ENCODE measurements at regions not wholly inside any gene's neighbourhood (a gene's known extent, or its start where the extent isn't known, plus 50 kb on each side); places are given as distances from the start of the nearest gene placed in this dataset.

GRCh38 chr2:34280606-34281005 is 681.5 kb upstream of the FAM98A start:
- TF ChIP-seq, protein P1, sequence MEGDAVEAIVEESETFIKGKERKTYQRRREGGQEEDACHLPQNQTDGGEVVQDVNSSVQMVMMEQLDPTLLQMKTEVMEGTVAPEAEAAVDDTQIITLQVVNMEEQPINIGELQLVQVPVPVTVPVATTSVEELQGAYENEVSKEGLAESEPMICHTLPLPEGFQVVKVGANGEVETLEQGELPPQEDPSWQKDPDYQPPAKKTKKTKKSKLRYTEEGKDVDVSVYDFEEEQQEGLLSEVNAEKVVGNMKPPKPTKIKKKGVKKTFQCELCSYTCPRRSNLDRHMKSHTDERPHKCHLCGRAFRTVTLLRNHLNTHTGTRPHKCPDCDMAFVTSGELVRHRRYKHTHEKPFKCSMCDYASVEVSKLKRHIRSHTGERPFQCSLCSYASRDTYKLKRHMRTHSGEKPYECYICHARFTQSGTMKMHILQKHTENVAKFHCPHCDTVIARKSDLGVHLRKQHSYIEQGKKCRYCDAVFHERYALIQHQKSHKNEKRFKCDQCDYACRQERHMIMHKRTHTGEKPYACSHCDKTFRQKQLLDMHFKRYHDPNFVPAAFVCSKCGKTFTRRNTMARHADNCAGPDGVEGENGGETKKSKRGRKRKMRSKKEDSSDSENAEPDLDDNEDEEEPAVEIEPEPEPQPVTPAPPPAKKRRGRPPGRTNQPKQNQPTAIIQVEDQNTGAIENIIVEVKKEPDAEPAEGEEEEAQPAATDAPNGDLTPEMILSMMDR (IDR thresholded peaks at IDR 0.05): no peak
- no peak for TF ChIP-seq POLR2A (IDR thresholded peaks at IDR 0.05)
